Fibroblast of skin of right biceps (primary cell): ENCODE measurements at regions not wholly inside any gene's neighbourhood (a gene's known extent, or its start where the extent isn't known, plus 50 kb on each side); places are given as distances from the start of the nearest gene placed in this dataset.

Experiments used
- DNase-seq: peaks from one replicate; pipeline ENCODE4 v3.0.0-alpha.2; 2013

DNA sequence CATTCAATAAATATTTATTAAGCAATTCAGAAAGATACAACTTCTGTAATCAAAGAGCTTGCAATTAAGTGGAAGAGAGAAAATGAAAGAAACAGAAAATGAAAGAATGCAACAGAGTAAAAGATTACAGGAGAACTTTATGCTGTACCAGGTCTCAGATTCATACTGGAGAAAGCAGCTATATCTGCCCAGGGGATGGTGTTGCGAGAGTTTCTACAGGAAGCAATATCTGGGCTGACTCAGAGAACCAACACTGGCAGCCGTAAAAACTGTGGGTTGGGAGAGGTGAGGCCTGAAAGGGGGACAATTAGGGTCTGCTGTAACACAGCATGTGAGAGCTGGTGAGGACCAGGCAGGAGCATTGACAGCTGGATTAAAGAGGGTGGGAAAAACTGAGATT, 256.7 kb upstream of the TCF21 start:
- DNase-seq: peak; percentile 61

DNA sequence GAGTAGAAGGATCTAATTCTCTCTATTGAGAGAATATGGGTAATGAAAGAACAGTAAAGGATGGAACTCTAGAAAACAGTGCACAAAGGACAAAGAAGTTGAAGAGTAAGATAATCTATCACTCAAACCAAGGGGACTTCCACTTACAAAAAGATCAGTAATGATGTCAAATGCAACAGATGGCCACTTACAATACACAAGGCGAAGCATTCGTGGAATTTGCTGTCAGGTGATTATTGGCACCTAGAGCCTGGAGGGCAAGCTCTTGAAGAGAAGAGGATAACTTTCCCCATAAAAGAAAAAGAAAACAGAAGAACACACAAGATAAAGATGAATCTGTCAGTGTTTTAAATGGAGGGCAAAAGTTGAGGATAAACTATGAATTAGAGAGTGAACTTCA, 256.0 kb upstream of the TCF21 start:
- DNase-seq: no peak

DNA sequence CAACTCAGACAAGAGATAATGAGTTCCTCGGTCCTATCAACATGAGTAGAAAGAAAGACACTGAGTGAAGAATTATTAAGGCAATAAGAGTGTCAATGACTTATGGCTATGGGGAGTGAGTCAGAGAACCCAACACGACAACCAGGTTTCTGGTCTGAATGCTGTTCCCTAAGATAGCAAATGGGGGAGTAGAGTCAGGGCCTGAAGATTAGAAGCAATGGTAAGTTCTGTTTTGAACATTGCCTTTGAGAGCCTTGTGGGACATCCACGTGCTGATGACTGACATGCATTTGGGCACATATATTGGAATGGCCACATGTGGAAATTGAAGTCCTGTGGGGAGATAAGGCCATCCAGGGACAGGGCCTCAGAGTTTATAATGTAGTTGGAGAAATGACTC, 254.4 kb upstream of the TCF21 start:
- DNase-seq: no peak

DNA sequence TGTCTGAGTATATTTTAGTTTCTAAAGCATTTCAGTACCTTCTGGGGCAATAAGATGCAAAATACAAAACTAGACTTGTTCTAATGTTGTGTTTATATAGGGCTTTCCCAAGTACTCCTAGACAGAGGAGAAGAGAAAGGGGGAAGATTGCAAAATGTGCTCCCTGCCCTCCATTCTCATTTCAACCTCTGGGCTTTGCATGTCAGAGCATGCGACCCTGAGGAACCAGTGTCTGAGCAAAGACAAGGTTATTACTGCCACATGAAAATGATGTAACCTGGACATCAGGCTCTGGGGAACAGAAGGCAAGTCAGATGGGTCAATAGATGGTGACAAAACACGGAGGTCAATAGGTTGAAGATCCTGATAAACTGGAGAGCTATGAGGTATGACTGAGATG, 253.5 kb upstream of the TCF21 start:
- no peak for DNase-seq

DNA sequence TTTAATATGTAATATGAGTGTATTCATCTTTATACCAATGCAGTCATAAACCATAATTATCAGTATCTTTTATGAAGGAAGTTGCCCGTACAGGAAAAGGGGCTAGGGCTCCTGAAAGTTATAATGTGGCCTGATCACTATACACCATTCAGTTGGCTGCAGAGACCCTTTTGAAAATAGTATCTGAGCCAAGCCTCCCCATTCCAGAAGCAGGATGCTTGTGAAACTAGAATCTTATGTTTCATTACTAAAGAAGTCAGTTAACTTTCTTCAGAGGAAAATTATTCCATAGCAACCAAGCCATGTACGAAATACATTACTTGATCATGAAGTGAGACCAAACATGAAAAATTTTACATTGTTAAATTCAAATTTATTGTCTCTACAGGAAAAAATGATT, 251.5 kb upstream of the TCF21 start:
- no peak for DNase-seq

DNA sequence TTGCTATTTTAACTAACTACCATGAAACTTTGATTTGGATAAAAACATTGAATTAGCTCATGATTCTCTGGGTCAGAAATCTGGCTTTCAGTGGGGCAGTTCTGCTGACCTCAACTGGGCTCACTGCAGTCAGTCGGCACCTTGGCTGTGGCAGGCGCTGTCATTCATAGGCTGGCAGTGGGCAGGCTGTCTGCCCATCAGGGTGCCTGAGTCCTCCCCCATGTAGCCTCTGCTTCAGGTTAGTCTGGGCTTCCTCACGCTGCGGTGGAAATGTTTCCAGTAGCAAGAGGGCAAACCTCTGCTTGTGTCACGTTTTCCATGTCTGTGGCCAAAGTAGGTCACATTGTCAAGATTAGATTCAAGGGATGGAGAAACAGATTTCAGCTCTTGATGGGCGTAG, 251.0 kb upstream of the TCF21 start:
- DNase-seq: no peak

DNA sequence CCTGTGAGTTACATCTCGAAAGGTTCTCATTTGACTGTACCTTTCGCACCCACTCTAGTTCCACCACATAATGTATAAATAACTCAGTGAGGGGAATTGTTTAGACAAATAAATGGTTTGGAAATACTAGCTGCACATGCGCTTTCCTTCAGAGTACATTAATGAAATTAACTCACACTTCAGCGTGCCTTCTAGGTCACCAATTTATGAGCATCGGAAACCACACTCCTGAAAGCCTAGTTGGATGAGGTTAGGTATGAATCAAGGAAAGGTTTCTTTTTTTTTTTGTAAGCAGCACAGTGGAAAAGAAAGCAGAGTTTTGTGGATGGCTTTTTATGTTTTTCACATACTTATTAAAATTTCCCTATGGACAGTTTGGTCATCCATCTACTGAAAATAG, 247.8 kb upstream of the TCF21 start:
- no peak for DNase-seq

DNA sequence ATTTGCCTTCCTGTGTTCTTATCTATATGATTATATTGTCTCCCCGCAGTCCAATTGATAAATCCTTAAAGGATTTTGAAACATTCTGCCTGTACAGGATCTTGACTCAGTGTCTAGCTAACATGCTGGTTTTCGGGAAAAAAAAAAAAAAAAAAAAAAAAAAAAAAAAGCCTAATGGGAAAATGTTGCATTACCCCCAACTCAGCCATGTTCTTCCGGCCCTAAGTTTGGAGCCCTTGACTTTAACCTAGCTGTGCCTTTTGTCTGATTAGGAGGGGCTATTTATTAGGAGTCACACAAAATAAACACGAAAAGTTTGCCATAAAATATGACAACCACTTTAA, 244.4 kb upstream of the TCF21 start:
- DNase-seq: no peak

DNA sequence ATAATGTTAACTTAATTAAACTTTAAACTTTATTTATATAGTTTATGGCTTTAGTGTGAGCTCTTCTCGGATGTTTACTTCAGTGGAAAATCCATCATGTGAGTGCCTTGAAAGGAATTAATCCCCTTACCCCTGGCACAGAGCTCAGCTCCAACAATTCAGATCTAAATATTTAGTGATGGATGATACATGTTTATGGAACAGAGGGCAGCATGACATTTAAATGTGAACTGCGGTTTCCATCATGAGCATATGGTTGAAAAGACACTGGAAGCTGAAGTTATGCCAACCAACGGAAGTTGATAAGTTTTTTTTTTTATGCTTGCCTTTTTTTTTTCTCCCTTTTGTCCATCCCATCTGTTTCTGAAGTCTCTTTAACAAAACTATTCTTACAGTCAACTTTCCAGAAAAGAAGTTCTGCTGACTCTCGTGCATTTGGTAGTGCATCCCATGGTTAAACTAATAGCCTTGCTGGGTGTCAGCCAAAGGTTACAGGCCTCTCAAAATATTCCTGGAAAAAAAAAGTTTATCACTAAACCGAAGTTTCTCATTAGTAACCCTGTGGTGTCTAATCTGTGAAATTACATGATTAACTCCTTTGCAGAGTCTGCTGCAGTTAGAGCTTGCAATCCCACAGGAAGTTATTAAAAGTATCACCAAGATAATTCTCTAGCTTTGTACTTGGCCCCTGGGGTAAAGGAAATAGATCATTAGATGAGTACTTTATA, 243.9 kb upstream of the TCF21 start:
- DNase-seq: peak; percentile 76

DNA sequence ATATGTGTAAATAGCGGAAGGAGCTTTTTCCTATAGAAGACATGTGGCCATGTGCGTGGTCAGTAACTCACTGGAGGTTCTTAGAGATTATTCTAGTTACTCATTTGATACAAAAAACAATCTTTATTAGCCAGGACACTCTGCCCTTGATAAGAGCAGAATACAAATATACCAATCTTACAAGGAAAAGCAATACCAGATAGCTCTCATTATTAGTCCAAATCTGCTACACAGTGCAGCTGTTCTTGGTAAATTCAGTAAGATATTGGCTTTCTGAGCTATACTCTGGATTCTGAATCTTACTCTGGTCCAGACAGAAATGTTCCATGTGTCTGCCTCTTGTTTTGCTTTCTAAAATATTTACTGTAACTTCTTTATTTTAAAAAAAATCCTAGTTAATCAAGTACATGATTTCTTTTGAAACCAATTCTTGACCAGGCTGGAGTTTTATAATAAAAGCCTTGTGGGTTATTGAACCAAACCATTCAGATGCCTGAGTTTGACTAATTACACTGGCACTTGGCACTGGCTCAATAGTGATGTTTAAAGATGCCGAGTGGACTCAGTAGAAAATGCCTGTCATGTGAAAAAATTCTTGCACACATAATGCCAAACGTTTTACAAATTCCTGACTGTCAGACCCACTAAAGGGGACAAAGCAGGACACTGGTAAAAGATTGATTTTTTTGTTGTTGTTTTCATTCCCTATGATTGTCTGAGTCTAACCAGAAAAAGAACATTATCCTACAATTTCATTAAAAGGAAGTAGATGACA, 242.8 kb upstream of the TCF21 start:
- DNase-seq: peak; percentile 82

DNA sequence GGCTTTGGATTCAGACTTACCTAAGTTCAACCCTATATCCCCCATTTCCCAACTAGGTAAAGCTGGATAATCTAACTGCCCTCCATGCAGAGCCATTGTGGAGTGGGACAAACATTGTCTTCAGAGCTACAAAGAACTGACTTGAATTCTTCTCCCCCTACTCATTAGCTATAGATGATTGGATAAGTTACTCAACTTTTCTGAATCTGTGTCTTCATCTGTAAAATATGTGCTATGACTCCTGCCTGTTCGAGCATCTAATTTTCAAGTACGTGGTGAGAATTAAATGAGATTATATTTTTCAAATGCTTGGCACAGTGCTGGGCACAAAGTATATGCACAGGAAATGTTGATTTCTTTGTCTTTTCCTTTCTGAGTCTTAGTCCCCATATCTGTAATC, 240.3 kb upstream of the TCF21 start:
- DNase-seq: peak; percentile 57

DNA sequence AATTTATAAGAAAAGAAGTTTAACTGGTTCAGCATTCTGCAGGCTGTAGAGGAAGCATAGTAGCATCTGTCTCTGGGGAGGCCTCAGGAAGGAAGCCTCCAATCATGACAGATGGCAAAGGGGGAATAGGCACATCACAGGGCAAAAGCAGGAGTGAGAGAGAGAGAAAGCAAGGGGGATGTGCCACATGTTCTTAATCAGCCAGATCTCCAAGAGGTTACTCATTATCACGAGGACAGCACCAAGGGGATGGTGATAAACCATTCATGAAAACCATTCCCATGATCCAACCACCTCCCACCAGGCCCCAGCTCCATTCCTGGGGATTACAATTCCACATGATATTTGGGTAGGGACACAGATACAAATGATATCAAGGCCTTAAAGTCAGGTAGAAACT, 217.5 kb upstream of the TCF21 start:
- peak; percentile 41 for DNase-seq

DNA sequence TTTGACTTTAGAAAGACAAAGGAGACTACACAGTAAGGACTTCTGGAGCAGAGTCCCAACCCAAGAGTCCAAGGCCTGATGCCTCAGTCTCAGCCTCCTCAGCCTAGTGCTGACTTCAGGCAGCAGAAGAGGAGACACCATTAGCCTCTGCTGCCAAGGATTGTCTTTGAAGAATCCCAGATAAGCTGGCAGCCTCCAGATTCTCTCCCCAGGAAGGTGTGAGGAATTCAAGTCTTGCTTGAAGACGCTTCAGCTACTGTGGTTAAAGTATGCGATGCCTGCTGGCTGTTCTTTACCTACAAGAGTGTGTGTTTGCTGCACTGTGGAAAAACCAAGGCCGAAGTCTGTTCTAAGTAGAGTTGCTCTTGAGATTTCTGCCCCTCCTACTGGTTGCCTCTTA, 215.9 kb upstream of the TCF21 start:
- no peak for DNase-seq

DNA sequence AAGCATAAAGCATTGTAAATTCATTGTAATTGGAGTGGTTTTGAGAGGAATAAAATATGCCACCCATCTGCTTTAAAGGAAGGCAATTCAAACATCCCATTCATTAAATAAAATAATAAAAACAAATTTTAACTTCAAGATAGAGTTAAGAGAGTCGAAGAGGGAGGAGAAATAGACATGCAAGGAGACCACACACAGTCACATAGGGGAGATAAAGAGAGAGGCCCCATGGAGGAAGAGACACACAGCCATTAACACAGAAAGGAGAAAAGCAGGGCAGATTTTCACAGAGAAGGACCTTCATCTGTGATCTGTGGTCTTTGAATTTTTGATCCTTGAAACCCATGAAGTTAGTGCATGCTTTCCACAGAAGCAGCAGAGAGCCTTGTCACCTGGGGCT, 214.3 kb upstream of the TCF21 start:
- DNase-seq: no peak

DNA sequence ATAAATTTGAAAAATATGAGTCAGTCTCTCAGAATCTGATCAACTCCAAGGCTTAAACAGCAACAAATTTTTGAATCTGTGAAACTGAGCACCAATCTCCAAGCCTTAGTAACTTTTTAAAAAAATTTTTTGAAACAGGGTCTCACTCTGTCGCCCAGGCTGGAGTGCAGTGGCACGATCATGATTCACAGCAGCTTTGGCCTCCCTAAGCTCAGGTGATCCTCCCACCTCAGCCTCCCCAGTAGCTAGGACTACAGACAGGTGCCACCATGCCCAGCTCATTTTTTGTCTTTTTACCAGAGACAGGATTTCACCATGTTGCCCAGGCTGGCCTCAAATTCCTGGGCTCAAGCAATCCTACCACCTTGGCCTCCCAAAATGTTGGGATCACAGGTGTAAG, 207.9 kb upstream of the TCF21 start:
- no peak for DNase-seq

DNA sequence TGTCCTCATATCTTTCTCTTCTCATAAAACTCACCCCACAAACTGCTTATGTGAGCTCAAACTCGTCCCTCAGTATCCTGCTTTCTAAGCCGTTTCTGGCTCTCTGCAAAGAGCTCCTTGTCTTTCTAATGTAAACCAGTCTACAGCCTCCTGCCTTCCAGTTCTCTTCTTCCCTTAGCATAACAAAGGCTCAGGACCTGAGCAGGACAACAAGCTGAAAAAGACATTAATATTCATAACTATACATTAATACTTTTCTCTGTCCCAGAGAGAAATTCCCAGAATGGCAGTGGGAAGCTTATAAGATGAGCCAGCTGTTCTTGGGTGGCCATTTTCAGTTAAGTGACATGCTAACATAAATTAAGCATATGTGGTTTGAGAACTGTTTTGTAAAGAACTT, 207.0 kb upstream of the TCF21 start:
- DNase-seq: no peak

DNA sequence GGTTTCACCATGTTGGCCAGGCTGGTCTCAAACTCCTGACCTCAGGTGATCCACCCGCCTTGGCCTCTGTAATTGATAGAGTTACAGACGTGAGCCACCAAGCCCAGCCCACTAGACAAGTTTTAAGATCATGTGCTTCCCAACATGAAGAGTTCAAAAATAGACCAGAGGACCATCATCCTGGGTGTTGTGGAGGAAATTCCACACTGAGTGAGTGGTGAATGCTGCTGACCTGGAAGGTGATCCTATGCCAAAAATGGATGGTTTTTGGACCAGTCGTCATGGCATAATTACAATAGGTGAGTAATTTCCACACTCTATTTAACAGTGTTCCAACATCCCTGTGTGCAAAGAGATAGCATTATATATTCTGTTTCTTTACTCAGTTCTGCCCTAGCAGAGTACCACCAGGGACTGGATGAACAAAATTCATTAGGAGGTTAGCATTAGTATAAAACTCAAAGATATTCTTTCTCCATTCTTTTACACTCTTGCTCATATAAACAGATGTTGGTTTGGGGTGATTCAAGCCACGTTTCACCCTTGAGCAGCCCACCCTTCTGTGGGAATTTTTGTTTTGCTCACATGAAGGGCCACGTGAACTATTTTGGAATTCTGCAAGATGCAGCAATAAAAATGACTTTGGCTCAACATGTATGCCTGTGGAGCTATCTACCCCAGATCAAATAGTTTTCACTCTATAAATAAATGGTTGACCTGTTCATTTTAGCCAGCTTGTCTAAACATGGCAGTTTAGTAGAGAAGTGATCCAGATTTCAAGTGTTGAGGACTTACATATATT, 206.2 kb upstream of the TCF21 start:
- peak; percentile 39 for DNase-seq

DNA sequence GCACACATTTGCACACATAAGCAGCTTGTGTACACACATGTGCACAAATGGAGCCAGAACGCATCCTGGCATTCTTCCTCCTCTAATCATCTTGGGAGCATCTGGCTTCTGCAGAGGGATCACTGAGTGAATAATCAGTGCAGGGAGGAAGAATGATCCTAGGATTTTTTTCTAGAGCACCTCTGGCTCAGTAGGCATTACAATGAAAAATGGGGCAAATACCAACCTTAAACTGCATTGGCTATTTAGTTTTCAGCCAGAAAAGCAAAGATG, 205.7 kb upstream of the TCF21 start:
- no peak for DNase-seq

DNA sequence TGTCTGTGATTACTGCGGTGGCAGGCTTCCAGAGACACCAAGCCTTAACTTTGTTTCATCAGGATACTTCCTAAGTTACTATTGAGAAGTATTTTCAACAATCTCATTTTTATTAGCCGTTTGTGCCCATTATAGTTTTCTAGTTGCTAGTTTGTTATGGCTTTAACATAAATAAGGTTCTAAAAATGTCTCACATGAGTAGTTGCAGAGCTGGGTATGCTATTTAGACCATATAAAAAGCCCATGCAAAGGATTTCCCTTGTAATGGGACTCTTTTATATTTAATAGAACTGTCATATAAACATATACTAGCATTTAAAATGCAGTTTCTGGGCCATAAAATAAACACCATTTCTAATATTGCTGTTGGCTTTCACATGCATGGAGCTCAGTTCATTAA, 205.3 kb upstream of the TCF21 start:
- no peak for DNase-seq

DNA sequence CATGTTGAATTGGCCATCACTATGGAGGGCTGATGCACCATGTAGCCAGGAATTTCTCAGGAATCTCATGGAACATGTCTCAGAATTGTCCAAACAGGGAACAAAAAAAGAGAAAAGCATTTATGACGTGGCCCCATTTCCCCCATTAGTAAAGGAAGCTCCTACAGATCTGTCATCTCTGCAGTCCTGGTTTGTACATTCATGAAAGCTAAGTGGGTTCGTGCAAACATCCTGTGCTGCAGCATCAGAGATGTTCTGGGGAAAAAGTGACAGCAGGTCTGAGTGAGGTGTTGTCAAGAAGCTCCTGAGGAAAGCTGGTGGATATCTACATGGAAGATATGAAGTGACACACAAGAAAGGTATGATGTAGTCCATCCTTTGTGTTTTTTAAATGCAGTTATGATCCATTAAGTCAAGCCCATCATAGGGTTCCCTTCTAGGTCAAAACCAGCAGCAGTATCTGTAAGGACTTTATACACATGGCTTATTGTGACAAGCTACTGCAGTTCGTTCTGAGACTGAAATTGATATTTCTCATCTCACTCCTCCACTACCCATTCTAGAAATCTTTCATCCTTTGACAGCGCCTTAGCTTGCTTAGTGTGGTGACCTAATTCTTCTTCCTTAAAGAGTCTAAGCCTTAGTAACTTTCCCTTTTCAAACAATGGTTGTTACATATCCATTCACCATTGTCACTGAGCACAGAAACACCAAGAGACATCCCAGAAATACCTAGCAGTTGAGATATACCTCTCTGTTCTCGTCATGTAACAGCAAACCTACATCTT, 200.0 kb upstream of the TCF21 start:
- no peak for DNase-seq

DNA sequence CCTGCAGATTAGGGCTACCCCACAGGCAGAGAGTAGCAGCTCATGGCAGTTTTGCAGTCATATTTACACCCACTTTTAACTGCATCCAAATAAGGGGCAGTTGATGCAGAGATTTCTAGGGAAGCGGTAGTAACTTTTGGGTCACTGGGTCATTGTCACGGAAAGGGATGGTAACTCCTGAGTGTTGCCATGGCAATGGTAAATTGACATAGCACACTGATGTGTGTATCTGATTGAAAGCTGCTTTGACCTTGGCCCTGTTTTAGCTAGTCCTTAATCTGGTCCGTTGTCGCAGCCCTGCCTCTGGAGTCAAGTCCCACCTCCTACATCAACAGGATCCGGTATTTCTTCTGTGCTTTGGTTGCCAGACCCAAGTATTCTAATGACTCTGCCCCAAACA, 199.1 kb upstream of the TCF21 start:
- DNase-seq: no peak

DNA sequence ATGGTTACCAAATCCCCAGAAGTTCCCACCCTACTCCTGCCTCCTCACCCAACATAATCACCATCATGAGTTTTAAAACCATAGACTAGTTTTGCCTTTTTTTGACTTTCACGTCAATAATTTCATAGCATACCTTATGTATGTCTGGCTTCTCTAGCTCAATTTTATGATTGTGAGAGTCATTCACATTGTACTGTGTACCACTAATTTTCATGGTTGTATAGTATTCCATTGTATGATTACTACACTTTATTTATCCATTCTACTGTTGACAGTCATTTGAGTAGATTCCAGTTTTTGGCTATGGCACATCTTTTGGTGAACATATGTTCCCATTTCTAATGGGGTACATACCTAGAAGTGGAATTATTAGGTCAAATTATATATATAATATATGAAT, 195.3 kb upstream of the TCF21 start:
- no peak for DNase-seq

DNA sequence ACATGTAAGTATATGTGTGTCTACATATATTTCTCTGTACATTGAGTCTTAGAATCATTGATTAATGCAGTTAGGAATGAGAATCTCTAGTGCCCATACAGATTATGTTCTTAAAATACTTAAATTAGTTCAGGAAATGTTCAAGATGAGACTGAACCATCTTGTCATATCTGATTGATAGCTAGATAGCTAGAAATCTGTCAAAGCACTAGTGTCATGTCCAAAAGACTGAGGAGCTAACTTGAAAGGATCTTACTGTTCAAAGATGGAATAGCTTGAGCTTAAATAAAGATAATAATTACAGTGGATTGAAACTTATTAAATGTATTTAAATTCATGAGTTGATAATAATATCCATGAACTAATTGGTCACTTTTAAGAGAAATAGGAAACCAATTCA, 191.7 kb upstream of the TCF21 start:
- no peak for DNase-seq

DNA sequence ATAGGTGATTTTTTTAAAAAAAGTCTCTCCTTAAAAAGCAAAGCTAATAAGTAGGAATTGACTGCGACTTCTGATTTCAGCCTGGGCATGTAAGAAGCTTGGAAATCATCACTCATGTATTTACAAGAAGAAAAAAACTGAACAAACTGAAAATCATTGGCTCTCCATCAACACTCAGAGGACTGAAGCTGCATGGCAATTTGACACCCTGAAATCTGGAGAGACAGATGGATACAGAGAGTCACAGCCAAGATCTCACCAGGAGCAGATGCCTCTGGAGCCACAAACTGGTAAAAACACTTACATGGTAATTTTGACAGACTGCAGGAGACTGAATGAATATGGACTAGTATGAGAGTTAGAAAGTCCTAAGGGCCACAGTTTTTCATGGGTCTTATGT, 191.2 kb upstream of the TCF21 start:
- peak; percentile 54 for DNase-seq
